GM21825 (cell line): ENCODE measurements at regions not wholly inside any gene's neighbourhood (a gene's known extent, or its start where the extent isn't known, plus 50 kb on each side); places are given as distances from the start of the nearest gene placed in this dataset.
"Not testable (repeated sequence)": the region's sequence is repeated elsewhere in the genome, so short reads cannot be mapped to it uniquely, and the experiment has no call there.

Experiments used
- ATAC-seq: cut with Tn5 transposase; IDR thresholded peaks from one replicate; pipeline ENCODE4 v1.9.1; 2021; ENCODE audit warnings: mild to moderate bottlenecking, moderate library complexity; ENCODE audit not compliant: unreplicated experiment

DNA sequence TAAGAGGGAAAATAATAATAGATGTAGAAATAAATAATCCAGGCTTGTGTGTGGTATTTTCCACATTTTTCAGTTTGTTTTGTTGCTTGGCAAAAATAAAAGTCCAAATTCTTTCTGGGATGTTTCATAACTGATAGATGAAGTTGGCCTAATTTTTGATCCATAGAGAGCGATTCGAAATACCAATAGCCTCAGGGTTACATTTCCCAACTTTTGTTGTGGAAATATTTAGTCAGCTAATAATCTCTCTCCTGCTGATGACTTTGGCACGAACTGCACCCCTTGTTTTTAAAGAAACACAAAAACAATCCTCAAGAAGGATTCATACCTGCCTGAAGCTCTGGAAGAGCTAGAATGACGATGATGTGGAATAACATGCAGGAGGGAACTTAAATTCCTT lies 483.2 kb downstream of the ADRA2A start:
- no peak for ATAC-seq

DNA sequence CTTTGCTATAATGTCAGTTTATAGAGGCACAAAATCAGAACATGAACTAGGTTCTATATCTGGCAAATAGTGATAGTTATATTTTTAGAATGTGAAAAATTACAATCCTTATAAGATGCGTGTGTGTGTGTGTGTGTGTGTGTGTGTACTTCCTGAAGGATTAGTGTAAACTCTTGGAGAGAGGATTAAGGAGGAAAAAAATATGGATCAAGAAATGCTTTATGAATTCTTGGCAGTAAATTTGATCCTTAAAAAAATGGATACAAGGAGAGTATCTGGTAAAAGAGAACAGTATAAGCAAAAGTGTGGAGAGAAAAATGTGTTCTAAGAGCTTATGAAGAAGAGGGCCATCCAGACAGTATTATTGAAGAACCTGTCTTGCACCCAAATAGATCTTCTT lies 484.3 kb downstream of the ADRA2A start:
- no peak for ATAC-seq

DNA sequence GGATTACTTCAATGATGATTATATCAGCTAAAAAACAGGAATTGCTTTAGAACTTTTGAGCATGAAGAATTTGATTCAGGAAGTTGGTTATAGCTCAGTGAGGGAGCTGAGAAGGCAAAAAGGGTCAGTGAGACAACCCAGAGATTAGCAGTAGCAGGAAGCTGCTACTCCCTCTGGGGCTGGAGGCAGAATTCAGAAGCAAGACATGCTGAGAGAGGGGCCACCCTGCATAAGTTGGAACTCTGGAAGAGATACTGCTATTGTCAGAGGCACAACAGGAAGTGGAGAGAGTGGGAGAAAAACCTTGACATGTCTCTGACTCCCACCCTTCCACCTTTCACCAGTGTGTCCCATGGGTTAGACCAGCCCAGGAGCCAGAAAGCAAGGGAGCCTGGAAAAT lies 488.7 kb downstream of the ADRA2A start:
- ATAC-seq: no peak

DNA sequence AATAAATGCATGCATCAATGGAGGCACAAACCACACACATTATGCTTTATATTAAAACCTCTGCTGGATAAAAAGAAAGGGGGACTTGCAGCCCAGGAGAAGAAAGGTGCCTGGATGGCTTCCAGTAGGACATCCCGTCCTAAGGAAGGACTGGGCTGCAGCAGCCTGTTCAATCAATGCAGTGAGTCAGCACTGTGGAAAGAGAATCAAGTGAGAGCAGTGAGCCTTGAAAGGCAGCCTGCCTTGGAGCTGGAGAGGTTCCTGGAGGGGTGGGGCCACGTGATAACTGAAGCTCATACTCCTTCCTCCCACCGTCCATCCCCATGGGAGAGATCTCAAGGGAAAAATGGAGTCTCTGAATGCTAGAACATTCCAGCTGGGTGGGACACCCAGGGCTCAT lies 501.2 kb downstream of the ADRA2A start:
- no peak for ATAC-seq

DNA sequence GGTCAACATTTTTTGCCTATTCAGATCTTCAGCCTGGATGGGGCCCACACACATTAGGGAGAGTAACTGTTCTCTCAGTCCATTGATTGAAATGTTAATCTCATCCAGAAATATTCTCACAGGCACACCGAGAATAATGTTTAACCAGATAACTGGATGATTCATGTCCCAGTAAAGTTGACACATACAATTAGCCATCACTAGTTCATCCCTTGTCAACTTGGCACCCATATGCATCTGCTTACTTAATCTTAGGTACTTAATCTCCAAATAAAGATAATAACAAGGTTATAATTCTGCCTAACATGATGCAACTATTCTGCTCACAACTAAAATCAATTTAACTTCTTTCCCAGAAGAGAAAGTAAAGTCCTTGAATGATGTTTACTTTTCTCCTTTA lies 502.6 kb downstream of the ADRA2A start:
- ATAC-seq: no peak

DNA sequence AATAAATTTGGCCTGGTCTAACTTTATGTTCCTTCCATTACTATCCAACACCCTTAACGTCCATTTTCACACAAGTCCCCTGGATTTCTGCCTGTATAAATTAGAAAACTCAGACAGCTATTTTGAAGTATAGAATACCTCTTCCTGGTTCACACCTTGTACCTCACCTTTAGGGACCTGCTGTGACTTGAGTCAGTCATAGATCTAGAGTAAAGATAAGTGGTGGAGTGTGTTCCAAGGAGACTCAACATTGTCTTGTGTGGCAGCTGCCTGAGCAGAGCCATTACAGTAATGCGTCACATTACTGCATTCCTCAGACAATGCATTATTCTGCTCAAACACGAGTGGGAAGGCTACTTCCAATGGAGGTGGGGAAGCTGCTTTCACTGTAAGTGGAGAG lies 513.9 kb downstream of the ADRA2A start:
- ATAC-seq: no peak

DNA sequence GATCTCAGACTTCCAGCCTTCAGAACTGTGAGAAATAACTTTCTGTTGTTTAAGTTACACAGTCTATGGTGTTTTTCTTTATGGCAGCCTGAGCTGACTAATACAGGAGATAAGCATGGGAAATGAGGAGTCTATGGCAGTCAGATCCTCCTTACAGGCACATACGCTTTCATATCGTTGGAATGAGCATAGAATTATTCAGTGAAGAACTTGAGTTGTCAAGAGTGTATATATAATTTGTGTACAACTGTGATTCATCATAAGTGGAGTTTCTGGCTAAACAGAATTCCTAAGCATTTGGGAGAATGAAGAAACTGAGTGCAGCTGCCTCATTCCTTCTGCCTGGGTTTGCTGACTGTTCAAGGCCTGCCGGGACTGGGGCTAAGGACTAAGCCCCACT lies 516.7 kb downstream of the ADRA2A start:
- ATAC-seq: no peak

DNA sequence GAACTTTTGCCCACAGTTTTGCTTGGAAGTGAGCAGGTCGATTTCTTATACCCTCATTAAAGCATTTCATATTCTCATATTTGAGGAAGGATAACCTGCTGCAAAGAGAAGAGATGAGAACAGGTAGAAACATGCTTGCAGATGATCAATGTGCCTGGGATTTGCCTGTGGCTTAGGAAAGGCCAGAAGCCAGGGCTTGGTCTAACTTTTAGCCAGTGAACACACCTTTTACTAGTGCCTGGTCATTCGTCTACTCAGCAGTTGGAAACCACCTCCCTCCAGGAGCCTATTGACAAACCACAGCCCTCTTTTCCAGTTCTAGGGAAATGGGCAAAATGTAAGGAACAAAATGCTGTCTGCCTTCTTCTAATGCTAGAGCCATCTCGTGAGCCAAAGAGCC lies 518.3 kb downstream of the ADRA2A start:
- no peak for ATAC-seq

DNA sequence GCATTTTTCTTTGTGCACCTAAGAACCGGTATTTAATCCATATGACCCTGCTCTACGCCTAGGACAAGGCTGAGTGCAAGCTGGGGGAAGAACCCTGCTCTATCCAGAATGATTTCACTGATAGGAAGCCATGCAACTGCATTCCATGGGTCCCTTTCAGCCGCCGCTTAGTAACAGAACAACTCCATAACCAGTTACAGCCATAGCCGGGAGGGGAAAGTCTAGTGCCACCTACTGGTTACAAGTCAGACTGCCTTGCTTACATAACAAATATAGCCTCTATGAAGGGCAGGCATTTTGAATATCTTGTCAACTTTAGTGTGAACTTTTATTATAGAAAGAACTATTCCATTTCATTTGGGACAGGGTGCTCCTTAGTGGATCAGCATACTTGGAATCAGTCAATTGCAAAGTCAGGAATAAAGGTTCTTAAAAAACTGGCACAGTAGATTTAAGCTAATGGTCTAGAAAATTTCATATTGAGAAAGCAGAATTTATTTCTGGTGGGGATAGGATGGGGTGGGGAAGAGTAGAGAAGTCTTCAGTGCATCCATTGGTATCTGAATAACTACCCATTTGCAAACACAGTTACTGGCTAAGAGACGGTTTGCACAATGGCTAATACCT lies 521.7 kb downstream of the ADRA2A start:
- peak; percentile 90 for ATAC-seq

DNA sequence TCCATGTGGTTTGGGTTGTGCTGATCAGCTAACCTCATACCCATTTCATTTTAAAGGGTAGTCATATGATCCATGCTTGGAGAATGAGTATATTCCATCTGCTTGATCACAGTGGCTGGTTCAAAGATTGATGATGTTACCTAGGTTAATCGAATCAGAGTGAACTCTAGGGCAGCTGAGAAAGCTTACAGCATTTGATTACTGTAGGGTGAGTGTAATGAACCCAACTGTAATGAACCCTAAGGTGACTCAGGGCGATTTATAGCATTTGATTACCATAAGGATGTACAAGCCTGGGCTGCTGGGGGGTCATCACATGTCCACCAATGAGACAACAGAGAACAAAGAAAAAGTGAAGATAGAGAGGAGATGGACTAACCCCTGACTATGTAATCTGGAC lies 523.1 kb downstream of the ADRA2A start:
- no peak for ATAC-seq

DNA sequence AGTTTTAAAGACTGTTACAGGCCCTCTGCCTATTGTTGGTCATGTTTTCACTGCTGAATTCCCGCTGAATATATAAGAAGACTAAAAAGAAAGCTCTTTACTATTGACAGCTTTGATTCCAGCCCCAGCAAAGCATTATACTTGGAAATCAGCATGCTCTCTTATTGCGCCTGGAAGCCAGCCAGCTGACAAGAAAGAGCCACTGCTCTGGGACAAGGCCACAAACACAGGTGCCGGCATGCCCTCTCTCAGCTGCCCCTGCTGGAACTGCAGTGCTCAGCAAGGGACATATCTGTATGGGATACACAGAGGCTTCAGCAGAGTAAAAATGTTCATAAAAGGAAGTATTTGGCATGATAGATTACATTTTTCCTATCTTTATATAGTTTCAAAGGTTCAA lies 523.9 kb downstream of the ADRA2A start:
- no peak for ATAC-seq

DNA sequence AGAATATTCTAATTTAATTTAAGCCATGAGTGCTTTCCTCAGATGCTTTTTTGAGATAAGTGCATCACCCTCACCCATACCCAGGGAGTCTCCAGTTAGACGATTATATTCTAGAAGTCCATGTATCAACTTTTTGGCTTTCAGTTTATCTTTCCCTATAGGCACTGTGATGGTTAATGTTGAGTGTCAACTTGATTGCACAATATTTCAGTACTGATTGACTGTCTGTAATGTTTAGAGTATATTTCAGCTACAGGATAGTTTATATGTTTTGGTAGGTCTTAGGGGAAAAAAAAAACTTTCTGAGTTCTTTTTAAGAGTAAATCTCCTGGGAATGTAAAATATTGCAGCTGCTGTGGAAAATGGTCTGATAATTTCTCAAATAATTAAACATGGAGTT lies 535.4 kb downstream of the ADRA2A start:
- ATAC-seq: no peak

DNA sequence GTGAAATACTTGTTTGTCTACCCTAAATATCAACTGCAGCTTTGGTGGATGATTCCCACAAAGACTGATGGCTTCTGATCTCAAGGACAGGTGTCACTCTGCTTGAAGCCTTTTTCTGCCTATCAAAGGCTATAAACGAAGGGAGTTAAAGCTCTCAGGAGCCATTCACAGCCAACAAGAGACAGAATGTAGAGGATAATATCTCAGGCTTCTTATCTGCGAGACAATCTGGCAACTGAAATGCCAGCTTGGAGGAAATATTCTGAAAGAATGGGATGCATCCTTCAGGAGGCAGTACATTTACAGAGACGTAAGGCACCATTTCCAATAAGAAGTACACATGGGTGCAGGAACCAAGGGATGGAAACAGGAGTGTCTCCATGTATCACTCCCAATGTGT lies 549.4 kb downstream of the GPAM start:
- no peak for ATAC-seq

DNA sequence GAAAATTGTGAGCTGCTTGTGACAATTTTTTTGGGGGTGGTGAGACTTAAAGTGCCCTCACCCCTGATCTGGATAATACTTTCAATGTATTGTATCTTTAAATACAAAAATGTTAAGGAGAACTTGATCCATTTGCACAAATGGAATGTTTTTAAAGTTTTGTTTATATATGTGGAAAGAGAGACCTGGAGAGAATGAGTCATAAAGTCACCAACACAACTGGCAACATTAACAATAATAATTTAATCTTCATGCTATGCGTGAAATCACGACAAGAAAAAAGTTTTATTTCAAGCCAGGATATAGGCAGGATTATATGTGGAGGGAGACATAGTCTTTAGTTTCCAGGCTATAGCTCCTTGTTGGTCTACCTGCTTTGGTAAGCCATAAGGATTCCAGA lies 537.5 kb downstream of the GPAM start:
- no peak for ATAC-seq

DNA sequence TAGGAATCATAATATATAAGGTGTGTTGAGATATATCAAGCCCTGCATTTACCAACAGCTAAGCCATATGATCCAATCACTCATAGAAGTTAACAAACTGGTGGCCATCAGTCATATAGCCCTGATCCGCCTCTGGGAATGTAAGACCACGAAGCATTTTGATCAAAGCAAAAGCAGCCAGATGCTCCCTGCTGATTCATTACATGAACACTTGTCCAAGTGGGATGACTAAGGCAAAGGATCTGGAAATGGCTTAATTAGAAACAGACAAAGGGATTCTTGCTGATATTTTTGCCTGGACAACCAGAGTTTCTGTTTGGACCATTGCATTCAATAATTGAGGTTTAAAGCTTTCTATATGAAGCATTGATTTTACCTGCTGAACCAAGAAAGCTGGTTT lies 535.5 kb downstream of the GPAM start:
- no peak for ATAC-seq

DNA sequence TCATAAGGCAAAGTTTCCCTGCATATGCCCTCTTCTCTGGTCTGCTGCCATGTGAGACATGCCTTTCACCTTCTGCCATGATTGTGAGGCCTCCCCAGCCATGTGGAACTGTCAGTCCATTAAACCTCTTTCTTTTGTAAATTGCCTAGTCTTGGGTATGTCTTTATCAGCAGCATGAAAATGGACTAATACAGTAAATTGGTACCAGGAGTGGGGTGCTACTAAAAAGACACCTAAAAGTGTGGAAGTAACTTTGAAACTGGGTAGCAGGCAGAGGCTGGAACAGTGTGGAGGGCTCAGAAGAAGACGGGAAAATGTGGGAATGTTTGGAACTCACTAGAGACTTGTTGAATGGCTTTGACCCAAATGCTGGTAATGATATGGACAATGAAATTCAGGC lies 534.5 kb downstream of the GPAM start:
- not testable (repeated sequence) for ATAC-seq

DNA sequence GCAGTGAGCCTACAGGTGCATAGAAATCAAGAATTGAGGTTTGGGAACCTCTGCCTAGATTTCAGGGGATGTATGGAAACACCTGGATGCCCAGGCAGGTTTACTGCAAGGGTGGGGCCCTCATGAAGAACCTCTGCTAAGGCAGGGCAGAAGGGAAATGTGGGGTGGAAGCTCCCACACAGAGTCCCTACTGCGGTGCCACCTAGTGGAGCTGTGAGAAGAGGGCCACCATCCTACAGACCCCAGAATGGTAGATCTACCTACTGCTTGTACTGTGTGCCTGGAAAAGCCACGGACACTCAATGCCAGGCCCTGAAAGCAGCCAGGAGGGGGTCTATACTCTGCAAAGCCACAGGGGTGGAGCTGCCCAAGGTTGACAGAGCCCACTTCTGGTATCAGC lies 533.5 kb downstream of the GPAM start:
- ATAC-seq: no peak

DNA sequence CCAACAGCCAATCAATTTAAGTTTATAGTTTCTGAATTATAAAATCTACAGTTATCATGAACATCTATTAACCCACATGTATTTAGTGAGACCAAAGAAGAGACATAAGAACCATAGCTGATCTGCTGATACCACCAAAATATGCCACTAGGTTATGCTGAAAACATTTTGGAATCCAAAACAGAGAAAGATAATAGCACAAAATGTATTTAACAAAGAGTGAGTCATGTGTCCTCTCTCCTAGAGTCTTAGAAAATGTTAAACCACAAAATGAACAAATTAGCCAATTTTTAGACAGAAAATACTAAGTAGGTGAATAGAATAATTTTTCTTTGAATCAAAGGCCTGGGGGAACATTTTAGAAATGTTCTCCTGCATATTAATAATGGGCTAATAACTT lies 527.5 kb downstream of the GPAM start:
- ATAC-seq: no peak

DNA sequence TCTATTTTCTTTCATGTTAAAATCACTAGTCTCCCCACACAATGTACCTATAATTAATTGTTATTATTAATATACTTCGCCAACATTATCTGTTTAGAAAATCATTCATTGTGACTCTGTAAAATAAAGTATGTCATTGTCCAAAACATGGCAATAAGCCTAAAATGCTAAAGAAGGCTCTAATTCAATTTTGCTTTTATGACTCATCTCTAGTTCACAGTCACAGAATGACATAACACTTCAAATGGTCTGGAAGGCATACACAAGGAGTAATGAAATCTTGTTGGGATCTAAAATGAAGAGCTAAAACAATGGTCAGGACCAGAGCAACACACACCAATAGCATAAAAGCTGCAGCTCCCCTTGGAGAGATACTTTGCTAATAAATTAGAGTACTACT lies 505.8 kb downstream of the GPAM start:
- no peak for ATAC-seq

DNA sequence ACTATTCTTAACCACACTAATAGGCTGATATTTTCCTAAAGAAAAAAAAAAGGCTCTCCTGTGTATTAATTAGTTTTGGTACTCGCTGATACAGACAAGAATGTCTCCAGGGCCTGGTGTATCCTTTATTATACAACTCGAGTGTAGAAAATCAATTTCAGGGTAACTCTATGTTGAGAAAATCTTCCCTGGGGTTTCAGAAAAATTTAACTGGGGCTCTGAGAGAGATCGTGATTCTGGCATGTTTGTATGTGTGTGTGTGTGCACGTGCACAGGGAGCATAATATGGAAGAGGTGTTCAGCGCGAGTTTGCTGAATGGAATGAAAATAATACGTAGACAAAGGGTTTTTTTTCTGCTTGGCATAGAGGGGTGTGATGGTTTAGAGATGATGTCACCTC lies 496.8 kb downstream of the GPAM start:
- no peak for ATAC-seq

DNA sequence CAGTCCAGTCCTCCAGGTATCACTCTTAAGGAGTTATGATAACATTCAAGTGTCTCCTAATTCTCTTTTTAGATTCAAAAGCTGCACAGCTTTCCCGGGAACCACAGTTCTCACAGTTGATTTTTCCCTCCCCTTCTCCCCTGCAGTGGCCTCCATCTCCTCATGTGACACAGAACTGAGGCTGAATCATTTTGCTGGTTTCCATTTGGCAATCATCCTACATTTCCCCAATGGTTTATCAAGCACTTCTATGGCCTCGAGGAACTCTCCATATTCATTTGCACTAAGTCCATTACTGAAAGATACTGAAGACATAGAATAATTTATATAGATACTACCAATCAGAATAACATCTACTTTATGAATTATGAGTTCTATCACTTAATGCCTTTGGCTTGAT lies 484.9 kb downstream of the GPAM start:
- ATAC-seq: no peak

DNA sequence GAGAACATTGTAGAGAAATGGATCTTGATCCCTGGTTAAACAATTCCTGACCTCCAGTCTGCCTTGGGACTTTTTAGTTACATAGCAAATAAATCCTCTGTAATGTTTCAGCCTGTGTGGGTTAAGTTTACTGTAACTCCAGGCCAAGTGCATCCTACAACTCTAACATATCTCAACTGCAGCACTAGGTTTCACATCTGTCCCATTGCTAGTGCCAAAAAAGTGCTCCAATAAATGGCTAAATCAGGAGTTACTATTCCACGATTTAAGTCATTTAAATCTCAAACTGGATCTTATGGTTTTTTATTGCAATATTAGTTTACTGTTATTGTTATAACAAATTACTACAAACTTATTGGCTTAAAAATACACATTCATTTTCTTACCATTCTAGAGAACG lies 479.6 kb downstream of the GPAM start:
- no peak for ATAC-seq

DNA sequence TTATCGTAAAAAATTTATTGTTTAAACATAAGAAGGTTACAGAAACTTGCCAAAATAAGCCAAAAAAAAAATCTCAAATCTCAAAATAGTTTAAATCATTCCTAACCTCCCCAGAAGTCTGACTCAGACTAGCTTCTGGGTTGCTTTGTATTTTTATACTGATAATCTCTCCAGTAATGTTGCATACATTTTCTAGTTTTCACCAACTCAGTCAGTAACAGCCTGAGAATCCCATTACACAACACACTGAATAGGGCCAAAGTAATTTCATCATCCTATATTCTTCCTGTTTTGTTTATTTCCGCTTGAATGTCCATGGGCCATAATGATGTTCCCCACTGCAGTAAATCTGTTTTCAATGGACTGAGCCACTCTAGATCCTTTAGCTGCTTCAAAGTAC lies 478.5 kb downstream of the GPAM start:
- ATAC-seq: no peak

DNA sequence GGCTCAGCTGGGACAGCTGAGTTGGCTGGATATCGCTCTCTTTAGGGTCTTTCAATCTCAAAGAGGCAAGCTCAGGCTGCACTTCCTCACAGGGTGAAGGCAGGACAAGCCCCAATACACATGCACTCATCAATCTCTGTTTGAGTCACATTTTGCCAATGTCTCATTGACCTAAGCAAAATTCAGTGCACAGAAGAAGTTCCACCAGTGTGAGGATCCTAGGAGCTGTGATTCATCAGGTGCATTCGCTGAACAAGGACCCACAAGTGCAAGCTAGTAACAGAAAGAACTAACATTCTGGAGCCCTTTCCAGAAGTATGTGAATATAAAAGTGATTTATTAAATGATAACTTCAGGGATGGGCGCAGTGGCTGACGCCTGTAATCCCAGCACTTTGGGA lies 477.2 kb downstream of the GPAM start:
- ATAC-seq: no peak
